ENCODE measurements at regions not wholly inside any gene's neighbourhood (a gene's known extent, or its start where the extent isn't known, plus 50 kb on each side); places are given as distances from the start of the nearest gene placed in this dataset.

GRCh38 chr10:131616040-131616439, 284.8 kb upstream of the PPP2R2D start:
- no peak for DNase-seq (ENCODE audit: low read depth in 2 of 2)
- H3K4me3 ChIP-seq (replicated peaks in 1 of 2; ENCODE audit: low read depth in 2 of 2, low read length in 2 of 2): no peak overlapping the region
- TF ChIP-seq CTCF (IDR thresholded peaks at IDR 0.05; ENCODE audit: low read depth, low read length): no peak

GRCh38 chr10:131617113-131617858, 283.5 kb upstream of the PPP2R2D start:
- no peak for TF ChIP-seq CTCF (IDR thresholded peaks at IDR 0.05; ENCODE audit: low read depth, low read length)
- DNase-seq (ENCODE audit: low read depth in 2 of 2): no peak
- no peak overlapping the region for H3K4me3 ChIP-seq (replicated peaks in 1 of 2; ENCODE audit: low read depth in 2 of 2, low read length in 2 of 2)

GRCh38 chr10:131618587-131619267, 282.1 kb upstream of the PPP2R2D start:
- no peak overlapping the region for H3K4me3 ChIP-seq (replicated peaks in 1 of 2; ENCODE audit: low read depth in 2 of 2, low read length in 2 of 2)
- DNase-seq (ENCODE audit: low read depth in 2 of 2): no peak
- no peak for TF ChIP-seq CTCF (IDR thresholded peaks at IDR 0.05; ENCODE audit: low read depth, low read length)

- no peak overlapping the region for H3K4me3 ChIP-seq (replicated peaks in 1 of 2; ENCODE audit: low read depth in 2 of 2, low read length in 2 of 2)
- no peak for DNase-seq (ENCODE audit: low read depth in 2 of 2)
- no peak for TF ChIP-seq CTCF (IDR thresholded peaks at IDR 0.05; ENCODE audit: low read depth, low read length)
Measured at GRCh38 chr10:131620314-131620713, 280.5 kb upstream of the PPP2R2D start.

GRCh38 chr10:131620904-131621303, 279.9 kb upstream of the PPP2R2D start:
- no peak overlapping the region for H3K4me3 ChIP-seq (replicated peaks in 1 of 2; ENCODE audit: low read depth in 2 of 2, low read length in 2 of 2)
- DNase-seq (ENCODE audit: low read depth in 2 of 2): no peak
- TF ChIP-seq CTCF (IDR thresholded peaks at IDR 0.05; ENCODE audit: low read depth, low read length): no peak

GRCh38 chr10:131621784-131622624, 278.8 kb upstream of the PPP2R2D start:
- no peak overlapping the region for H3K4me3 ChIP-seq (replicated peaks in 1 of 2; ENCODE audit: low read depth in 2 of 2, low read length in 2 of 2)
- no peak for TF ChIP-seq CTCF (IDR thresholded peaks at IDR 0.05; ENCODE audit: low read depth, low read length)
- no peak for DNase-seq (ENCODE audit: low read depth in 2 of 2)

All from cardiac fibroblast (primary cell).